Esophagus muscularis mucosa (tissue), 4 donors: ENCODE measurements at regions not wholly inside any gene's neighbourhood (a gene's known extent, or its start where the extent isn't known, plus 50 kb on each side); places are given as distances from the start of the nearest gene placed in this dataset.

Experiments
- DNase-seq: peaks from one replicate; pipeline ENCODE4 v3.0.0-alpha.2; 2017; ENCODE audit errors: extremely low spot score
- H3K27ac ChIP-seq, 4 donors: fragments of 200-600 bp; sonication (generic); replicated peaks in 1 of 4; 1 replicate in 3 of 4; 2 replicates in 1 of 4; pipeline ENCODE4 v1.5.1; 2016 to 2019; ENCODE audit warnings: mild to moderate bottlenecking in 1 of 4
- H3K27me3 ChIP-seq, 4 donors: fragments of 200-600 bp; sonication (generic); one replicate each; pipeline versions ENCODE4 v1.5.1 to v1.6.0; 2016 to 2019
- H3K36me3 ChIP-seq, 4 donors: fragments of 200-600 bp; sonication (generic); one replicate each; pipeline ENCODE4 v1.5.1; 2016 to 2019
- H3K4me1 ChIP-seq, 4 donors: fragments of 200-600 bp; sonication (generic); one replicate each; pipeline ENCODE4 v1.5.1; 2016 to 2019
- H3K4me3 ChIP-seq, 4 donors: fragments of 200-600 bp; sonication (generic); 1 replicate in 2 of 4; 2 replicates in 2 of 4; pipeline ENCODE4 v1.5.1; 2016 to 2019; ENCODE audit warnings: mild to moderate bottlenecking in 4 of 4, moderate library complexity in 1 of 4
- H3K9me3 ChIP-seq, 4 donors: fragments of 200-600 bp; sonication (generic); 1 replicate in 3 of 4; 2 replicates in 1 of 4; pipeline ENCODE4 v1.5.1; 2016 to 2019
- EP300 ChIP-seq: sonication (generic); formaldehyde crosslinking; IDR thresholded peaks from one replicate; pipeline ENCODE4 v1.6.1; 2017; ENCODE audit warnings: antibody characterized with exemption
- POLR2A ChIP-seq: fragments of 450-650 bp; IDR thresholded peaks from one replicate; pipeline ENCODE4 v1.6.1; 2017; ENCODE audit warnings: antibody characterized with exemption, moderate library complexity, mild to moderate bottlenecking, low read depth
- POLR2AphosphoS5 ChIP-seq, 2 donors: sonication (generic); formaldehyde crosslinking; IDR thresholded peaks; one replicate each; pipeline ENCODE4 v1.6.1; 2017; ENCODE audit warnings: antibody characterized with exemption in 2 of 2
- WGBS: methylation state at CpG from one replicate; pipeline ENCODE4 v1.1.5; 2018; 5-methylcytosine and 5-hydroxymethylcytosine counted together
- intact Hi-C: fragments of 100-400 bp; cut with DNase I; formaldehyde crosslinking; loops from one replicate; pipeline ENCODE4 v1.15.1; 2023
- TF ChIP-seq, protein P1 (sequence below), 3 experiments: fragments of 200-600 bp in 2 of 3; fragments of 450-650 bp in 1 of 3; sonication (generic) in 2 of 3; IDR thresholded peaks; one replicate each; pipeline ENCODE4 v1.5.1; 2017 to 2019; ENCODE audit warnings: antibody characterized with exemption in 3 of 3, mild to moderate bottlenecking in 2 of 3, moderate library complexity in 1 of 3

DNA sequence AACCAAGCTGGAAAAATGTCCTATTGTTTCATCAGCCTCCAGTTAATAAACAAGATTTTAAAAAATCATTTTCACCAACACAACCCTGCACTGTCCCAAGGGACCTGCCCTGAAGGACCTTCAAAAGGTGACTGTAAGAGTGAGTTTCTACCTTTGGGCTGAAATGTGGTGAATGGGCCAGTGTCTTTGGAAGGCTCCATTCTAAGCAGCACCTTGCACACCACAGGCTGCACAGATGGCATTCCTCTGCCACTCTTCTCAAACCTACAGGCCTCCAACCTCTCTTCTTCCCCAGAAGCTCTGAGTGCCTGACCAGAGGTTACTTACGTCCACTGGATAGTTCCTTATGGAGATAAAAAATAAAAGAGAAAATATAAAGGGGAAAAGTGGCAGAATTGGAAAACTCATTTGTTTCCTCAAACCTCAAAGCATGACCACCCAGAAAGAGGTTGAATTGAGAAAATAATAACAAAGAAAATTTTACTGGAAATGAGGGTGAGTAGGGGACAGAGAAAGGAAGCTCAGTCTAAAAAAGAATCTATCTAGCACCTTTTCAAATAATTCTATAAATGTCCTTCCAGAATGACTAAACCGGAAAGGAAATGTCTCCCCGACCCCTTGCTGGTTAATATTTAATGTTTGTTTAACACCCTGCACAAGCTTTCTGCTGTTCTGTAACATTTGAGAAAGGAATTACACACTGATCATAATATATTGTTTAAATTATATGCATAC is 175.7 kb downstream of the METTL4 start:
- TF ChIP-seq EP300 (no peak), POLR2AphosphoS5 (IDR thresholded peaks at IDR 0.05) (no peak), POLR2A (no peak)
- TF ChIP-seq, protein P1, sequence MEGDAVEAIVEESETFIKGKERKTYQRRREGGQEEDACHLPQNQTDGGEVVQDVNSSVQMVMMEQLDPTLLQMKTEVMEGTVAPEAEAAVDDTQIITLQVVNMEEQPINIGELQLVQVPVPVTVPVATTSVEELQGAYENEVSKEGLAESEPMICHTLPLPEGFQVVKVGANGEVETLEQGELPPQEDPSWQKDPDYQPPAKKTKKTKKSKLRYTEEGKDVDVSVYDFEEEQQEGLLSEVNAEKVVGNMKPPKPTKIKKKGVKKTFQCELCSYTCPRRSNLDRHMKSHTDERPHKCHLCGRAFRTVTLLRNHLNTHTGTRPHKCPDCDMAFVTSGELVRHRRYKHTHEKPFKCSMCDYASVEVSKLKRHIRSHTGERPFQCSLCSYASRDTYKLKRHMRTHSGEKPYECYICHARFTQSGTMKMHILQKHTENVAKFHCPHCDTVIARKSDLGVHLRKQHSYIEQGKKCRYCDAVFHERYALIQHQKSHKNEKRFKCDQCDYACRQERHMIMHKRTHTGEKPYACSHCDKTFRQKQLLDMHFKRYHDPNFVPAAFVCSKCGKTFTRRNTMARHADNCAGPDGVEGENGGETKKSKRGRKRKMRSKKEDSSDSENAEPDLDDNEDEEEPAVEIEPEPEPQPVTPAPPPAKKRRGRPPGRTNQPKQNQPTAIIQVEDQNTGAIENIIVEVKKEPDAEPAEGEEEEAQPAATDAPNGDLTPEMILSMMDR (IDR thresholded peaks at IDR 0.05) = no peak

DNA sequence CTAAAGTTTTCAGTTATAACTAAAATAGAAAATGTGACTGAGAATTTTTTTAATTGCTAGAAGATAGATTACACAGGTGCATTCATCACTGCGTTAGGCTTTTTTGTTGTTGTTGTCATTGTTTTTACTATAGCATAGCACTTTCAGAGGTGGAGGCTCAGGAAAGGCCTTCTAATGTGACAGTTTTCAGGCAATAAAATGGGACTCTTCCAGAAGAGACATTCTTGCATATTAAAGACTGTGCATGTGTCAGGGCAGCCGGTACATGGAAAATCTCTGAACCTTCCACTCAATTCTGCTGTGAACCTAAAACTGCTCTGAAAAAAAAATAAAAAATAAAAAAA is 175.2 kb downstream of the METTL4 start:
- Histone ChIP-seq H3K36me3 (no peaks in the 10 kb centered on the region), H3K9me3 (no peaks in the 10 kb centered on the region), H3K27ac (no peak overlapping the region), H3K4me1 (no peaks in the 10 kb centered on the region), H3K27me3 (no peaks in the 10 kb centered on the region), H3K4me3 (no peak overlapping the region)
- 82% methylated on average over 2 of the region's 2 CpGs for WGBS
- no peak for TF ChIP-seq POLR2A
- no peak for DNase-seq
- intact Hi-C loops = no loop called here

More for the DNA sequence above, 175.7 kb downstream of the METTL4 start:
- no peaks in the 10 kb centered on the region for H3K9me3 ChIP-seq
- no peaks in the 10 kb centered on the region for H3K4me1 ChIP-seq
- WGBS = 65% methylated on average over 3 of the region's 3 CpGs
- H3K27ac ChIP-seq = no peak overlapping the region
- no peak for DNase-seq
- no peak overlapping the region for H3K4me3 ChIP-seq
- no peaks in the 10 kb centered on the region for H3K27me3 ChIP-seq
- intact Hi-C loops = no loop called here
- no peaks in the 10 kb centered on the region for H3K36me3 ChIP-seq

DNA sequence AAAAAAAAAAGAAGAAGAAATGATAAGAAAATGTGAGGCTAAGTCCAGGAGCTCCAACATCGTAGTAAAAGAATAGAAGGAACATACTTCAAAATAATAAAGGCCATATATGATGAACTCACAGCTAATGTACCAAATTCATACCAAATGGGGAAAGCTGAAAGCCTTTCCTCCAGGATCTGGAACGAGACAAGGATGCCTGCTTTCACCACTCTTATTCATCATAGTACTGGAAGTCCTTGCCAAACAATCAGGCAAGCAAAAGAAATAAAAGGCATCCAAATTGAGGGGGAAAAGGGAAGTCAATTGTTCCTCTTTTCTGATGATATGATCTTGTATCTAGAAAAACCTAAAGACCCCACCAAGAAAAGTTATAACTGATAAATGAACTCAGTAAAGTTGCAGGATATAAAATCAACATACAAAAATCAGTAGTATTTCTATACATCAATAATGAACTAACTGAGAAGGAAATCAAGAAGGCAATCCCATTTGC is 170.6 kb downstream of the METTL4 start:
- no peak overlapping the region for H3K27ac ChIP-seq
- H3K27me3 ChIP-seq = no peaks in the 10 kb centered on the region
- no peaks in the 10 kb centered on the region for H3K36me3 ChIP-seq
- no peak overlapping the region for H3K4me3 ChIP-seq
- H3K4me1 ChIP-seq = no peaks in the 10 kb centered on the region
- 64% methylated on average over 2 of the region's 2 CpGs for WGBS
- no peaks in the 10 kb centered on the region for H3K9me3 ChIP-seq
- TF ChIP-seq EP300 = no peak
- no peak for TF ChIP-seq POLR2A
- TF ChIP-seq, protein P1 (IDR thresholded peaks at IDR 0.05) = no peak
- TF ChIP-seq POLR2AphosphoS5 (IDR thresholded peaks at IDR 0.05) = no peak
- intact Hi-C loops = no loop called here
- DNase-seq = no peak

DNA sequence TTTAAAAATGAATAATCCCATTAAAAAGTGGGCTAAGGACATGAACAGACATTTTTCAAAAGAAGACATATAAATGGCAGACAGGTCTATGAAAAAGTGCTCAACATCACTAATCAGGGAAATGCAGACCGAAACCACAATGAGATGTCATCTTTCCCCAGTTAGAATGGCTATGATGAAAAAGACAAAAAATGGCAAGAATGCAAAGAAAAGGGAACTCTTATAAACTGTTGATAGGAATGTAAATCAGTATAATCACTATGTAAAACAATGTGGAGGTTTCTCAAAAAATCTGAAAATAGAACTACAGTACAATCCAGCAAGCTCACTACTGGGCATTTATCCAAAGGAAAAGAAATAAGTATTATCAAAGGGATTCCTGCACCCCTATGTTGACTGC is 169.2 kb downstream of the METTL4 start:
- intact Hi-C loops = no loop called here
- WGBS = 79% methylated on average over 1 of the region's 1 CpG
- no peak overlapping the region for H3K4me3 ChIP-seq
- no peaks in the 10 kb centered on the region for H3K36me3 ChIP-seq
- H3K4me1 ChIP-seq = no peaks in the 10 kb centered on the region
- H3K9me3 ChIP-seq = no peaks in the 10 kb centered on the region
- H3K27me3 ChIP-seq = no peaks in the 10 kb centered on the region
- TF ChIP-seq, protein P1 (IDR thresholded peaks at IDR 0.05) = no peak
- TF ChIP-seq EP300 (no peak), POLR2A (no peak), POLR2AphosphoS5 (IDR thresholded peaks at IDR 0.05) (no peak)
- no peak overlapping the region for H3K27ac ChIP-seq
- DNase-seq = no peak

DNA sequence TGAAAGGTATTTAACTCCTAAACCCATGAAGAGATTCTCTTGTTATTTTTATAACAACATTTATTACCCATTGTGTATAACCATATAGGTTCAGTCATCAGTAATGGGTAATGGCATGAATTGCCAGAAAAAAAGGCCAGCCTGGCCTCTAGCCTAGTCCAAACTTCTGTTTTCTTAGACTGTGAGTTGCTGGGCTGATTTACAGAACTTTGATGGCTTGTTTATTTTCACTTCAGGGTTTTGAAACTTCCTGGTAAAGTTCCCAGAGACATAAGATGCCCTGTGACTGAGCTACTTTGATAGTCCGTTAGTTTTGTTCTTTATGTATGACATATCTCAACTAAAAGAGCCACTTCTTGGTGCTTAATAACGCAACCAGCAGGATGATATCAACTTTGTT is 164.8 kb downstream of the METTL4 start:
- intact Hi-C loops = no loop called here
- TF ChIP-seq, protein P1 (IDR thresholded peaks at IDR 0.05) = no peak
- TF ChIP-seq POLR2AphosphoS5 (IDR thresholded peaks at IDR 0.05) (no peak), EP300 (no peak), POLR2A (no peak)
- WGBS = 47% methylated on average over 2 of the region's 2 CpGs
- no peak for DNase-seq
- Histone ChIP-seq H3K27me3 (no peaks in the 10 kb centered on the region), H3K9me3 (no peaks in the 10 kb centered on the region), H3K36me3 (no peaks in the 10 kb centered on the region), H3K27ac (no peak overlapping the region), H3K4me1 (no peaks in the 10 kb centered on the region), H3K4me3 (no peak overlapping the region)
